ENCODE measurements at regions not wholly inside any gene's neighbourhood (a gene's known extent, or its start where the extent isn't known, plus 50 kb on each side); places are given as distances from the start of the nearest gene placed in this dataset.
"Not testable (repeated sequence)": the region's sequence is repeated elsewhere in the genome, so short reads cannot be mapped to it uniquely, and the experiment has no call there.

DNA sequence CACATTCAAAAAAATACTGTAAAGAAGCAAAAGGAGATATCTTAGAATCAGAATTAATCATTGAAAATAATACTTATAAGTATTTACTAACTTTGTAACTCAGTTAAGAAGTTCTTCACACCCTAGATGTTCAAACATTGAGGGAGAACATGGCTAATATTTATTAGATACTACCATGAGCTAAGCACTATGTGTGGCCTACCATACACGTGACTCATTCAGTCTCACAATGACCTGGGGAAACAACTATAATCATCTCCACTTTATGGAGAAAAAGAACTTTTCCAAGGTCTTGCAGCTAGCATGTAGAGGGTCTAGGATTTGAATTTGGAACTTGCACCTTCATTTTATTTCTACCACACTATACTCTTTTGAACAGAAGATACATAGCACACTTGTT, 361.9 kb upstream of the CFAP20DC start:
- peak; percentile 57 for DNase-seq (ENCODE audit: low read depth)

DNA sequence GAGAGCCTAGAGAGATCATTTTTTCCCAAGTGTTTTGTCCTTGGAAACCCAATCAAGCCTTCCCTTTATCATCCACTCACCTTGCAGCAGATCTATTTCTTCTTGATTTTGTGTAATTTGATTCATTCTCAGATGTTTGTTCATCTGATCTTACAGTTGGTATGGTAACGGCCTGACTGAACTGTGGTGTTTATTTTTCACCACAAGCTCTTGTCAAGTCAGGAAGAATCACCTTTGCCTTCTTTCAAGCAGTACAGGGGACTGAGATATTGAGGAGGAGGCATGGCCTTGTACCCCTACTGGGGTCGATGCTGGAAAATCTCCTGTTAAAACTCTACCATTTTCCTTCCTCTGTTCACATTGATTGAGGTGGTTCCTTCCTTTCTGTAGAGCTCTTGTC, 361.4 kb upstream of the CFAP20DC start:
- peak; percentile 55 for DNase-seq (ENCODE audit: low read depth)

DNA sequence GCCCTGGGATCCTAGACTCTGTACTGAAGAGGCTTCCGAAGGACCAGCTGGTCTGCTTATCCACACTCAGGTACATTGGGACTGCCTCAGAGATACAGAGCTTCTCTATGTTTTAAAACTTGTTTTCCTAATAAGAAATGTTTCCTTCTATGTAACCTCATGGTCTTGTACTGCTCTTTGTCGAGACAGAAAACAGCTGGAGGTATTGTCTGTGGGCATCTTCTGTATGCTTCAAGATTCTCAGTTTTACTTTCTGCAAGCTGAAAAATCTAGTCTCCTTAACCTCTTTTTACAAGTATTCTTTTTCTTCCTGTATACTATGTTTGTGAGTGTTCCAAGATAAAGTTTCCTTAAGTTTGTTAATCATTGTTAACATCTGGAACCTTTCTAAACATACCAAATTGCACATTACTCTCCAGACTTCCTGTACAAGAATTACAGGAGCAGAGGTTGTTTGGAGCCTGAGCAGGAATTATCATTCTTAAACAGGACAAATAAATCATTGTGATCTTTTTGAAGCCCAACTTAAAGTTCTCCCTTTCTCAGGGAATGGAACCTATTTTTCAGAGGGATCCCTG, 358.3 kb upstream of the CFAP20DC start:
- DNase-seq (ENCODE audit: low read depth): no peak

DNA sequence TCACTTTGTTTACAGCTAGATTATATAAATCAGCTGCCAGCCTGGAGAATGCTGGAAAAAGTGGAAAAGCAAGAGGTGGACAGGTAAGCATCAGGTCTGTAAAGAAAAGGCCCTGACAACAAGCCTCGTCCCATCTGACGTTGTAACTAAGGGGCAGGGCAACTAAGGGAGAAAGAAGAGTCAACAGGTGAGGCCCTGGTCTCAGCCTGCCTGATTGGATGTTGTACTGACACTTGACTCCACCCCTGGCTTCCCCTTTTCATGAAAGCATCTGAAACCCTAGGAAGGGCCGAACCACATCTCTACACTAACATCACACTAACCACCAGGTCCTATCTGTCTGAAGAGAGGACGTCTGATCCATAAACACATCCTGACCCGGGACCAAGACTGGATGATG, 357.6 kb upstream of the CFAP20DC start:
- DNase-seq (ENCODE audit: low read depth): no peak

DNA sequence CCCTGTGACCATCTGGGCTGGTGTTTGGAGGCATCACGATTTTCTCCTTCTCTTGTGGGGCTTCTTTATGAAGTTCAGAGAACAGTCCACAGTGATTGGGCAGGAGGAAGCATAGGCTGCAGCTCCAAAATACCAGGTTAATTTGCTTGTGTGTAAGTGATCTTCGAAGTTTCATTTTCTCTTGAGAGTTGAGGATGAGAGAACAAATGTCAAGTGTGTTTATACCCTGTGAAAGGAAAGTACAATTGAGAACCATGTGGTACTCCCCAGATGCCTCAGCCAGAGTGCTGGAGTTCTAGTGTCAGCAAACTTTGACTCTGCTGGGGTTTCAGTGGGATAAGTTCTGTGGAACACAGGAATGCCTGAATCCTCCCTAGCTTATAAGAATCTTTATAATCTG, 357.1 kb upstream of the CFAP20DC start:
- no peak for DNase-seq (ENCODE audit: low read depth)

DNA sequence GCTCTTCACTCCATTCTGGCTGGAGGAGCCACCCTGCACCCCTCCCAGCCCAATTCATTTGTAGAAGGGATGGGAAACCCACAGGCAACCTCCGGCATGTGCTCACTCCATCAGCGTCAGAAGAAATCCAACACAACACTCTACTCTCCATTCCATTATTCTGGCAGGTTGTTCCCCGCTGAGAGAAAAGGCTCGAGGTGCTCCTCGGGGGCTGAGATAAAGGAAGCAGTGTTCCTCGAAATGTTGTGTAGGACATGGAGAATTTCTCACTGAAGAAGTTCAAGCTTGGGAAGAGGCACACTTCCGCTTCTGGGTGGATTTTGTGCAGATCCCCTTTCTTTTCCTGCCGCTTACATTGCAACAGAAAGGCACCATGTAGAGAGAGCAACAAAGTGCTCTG, 355.0 kb upstream of the CFAP20DC start:
- no peak for DNase-seq (ENCODE audit: low read depth)

DNA sequence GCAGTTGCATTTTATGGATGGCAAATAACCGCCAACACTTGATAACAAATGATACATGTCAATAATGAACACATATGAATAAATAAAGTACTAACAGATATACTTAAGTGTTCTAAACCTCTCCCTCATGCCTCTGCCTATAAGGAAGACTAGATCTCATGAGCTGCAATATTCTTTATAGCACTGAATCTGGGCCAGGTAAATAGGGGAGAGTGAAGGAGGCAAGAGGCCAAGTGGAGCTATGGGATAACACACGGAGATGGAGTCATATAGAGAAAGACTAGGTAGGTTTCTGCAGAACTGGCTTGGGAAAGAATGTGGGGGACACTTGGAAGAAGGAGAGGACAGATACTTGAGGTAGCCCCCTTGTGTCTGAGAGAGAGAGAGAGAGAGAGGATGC, 354.2 kb upstream of the CFAP20DC start:
- DNase-seq (ENCODE audit: low read depth): no peak

DNA sequence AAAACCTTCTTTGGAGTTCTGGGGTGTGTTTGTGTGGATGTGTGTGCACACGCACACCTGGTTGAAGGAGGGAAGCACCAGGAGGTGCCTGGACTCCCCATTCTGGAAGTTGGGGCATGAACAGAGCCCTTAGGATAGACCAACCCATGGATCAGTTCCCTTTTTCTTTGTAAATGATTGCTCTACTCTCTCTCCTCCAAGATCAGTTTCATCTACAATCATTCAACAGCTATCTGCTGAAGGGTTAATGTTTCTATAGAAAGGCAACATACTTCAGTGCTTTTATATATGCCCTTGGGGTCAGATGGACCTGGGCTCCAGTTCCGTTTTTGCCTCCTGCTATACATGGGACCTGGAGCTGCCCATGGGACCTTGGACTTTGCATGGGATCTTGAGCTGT, 352.1 kb upstream of the CFAP20DC start:
- DNase-seq (ENCODE audit: low read depth): no peak

DNA sequence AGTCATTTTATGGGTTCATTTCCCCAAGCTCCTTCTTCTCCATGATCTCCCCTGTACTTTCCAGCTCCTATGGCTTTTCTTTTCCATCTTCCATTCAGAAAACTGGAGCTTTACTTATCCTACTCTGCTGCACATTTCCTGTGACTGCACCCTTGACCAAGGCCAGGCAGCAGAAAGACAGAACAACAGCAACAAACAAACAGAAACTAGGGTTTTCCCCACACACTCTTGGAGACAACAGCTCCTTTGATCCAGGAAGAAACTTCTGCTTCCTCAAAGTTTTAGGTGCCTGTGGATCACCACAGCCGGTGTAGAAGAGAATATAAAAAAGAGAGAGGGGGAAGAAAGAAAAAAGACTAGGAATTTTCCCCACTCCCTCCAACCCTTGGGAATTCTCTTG, 342.3 kb upstream of the CFAP20DC start:
- DNase-seq (ENCODE audit: low read depth): no peak

DNA sequence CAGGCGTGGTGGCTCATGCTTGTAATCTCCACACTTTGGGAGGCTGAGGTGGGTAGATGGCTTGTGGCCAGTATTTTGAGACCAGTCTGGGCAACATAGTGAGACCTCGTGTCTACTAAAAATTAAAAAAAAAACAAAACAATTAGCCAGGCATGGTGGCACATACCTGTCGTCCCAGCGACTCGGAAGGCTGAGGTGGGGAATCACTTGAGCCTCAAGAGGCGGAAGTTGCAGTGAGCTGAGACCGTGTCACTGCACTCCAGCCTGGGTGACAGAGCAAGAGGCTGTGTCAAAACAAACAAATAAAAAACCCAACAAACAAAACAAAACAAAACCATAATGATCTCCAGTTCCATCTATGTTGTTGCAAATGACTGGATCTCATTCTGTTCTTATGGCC, 341.3 kb upstream of the CFAP20DC start:
- no peak for DNase-seq (ENCODE audit: low read depth)

DNA sequence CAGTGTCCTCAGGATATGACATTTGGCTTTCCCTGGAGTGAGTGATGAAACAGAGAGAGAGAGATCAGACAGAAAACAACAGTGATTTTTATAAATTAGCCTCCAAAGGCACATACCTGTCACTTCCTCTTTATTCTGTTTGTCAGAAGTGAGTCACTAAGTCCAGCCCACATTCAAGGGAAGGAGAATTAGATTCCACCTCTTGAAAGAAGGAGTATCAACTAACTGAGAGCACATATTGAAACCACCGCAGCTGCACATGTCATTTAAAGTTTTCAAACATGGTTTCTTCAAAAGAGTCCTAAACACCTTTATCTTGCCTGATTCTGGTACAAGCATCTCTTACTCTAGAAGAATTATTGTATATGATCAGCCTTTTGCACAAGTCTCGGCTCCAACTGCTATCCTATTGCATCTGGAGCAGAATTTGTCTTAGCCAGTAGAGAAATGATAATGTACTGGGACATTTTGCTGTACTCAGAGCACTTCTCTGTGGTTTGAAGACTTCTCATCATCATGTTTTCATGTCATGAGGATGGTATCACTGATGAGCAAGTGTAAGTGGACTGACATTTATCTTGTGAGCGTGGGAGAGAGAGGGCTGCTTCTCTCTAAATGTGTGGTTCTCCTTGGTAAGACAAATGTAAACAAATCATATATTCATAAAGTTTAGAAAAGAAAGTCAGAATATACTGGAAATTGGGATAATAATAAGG, 338.9 kb upstream of the CFAP20DC start:
- peak; percentile 68 for DNase-seq (ENCODE audit: low read depth)

DNA sequence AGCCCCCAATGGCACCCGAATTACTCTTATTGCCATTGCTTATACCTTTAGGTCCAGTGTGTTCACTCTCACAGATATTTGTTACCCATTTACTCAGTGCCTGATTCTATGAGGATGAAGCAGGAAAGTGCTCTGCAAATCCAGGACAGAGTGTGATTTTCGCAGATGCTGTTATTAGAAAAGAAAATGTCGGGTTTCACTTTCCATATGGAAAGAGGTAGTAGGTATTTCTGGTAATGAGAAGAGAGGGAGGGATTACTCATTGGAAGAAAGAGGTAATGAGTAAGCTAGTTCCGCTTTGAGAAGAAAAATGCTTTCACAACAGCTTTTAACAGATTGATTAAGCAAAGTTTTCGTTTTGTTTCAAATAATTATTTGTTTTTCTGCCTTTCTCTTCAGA, 336.3 kb upstream of the CFAP20DC start:
- DNase-seq (ENCODE audit: low read depth): peak; percentile 50

DNA sequence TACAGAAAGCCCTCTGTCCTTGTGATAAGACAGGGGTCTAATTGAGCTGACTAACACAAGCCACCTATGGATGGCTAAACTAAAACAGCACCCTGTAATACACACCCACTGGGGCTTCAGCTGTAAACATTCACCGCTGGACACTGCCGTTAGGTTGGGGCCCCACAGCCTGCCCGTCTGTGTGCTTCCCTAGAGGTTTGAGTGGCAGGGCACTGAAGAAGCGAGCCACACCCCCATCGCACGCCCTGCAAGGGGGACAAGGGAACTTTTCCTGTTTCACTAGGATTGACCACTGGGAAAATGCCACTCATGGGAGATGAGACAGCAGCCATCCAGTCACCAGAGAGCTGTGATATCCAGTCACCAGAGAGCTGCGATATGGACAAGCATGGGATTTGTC, 335.7 kb upstream of the CFAP20DC start:
- peak; percentile 24 for DNase-seq (ENCODE audit: low read depth)

DNA sequence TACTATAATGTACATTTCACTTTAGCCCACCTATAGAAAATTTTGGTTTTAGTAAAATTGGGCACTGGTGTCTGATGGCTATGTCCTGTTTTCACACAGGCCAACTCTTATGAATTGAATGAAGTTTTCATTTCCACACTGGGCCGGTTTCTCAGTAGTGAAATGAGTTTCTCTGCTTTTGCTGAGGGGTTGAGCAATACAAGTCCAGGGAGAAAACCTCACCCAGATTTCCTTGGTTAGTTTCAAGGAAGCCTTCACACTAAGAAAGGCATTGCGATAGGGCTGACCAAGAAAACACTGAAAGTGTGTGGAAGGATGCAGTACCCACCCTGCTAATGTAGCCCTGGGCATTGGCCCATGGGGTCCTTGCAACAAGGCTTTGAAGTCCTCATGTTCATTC, 331.5 kb upstream of the CFAP20DC start:
- no peak for DNase-seq (ENCODE audit: low read depth)

DNA sequence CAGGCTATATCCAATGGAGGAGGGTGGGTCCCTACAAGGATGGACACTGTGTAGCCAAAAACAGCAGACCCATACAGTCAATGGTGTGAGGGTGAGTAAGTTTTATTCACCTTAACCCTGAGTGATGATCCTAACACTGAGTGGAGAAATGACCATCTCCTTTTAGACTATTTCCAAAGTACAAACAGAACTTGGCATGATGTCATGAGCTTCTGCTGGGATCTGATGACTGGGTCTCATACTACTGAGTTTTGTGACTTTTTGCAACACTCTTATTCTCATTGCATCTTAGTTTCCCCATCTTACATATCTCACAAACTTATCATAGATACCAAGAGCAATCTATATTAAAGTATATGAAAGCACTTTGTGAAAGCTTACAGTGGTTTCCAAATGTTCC, 330.3 kb upstream of the CFAP20DC start:
- DNase-seq (ENCODE audit: low read depth): no peak

DNA sequence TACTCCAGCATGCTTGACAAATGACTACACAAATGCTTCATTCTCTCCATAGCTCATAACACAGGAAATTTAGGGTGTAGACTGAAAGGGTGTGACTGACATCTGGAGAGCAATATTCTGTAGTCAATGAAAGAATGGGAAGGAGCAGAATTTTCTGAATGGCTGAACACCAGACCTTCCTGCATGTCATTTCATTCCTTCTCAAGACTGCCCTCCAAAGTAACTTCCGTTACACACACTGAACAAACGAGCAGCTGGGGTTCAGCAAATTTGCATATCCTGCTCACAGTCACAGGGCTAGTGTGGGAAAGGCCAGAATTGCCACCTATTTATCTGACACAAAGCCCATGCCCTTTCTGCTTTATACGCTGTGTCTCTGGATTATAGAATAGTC, 325.0 kb upstream of the CFAP20DC start:
- DNase-seq (ENCODE audit: low read depth): no peak

DNA sequence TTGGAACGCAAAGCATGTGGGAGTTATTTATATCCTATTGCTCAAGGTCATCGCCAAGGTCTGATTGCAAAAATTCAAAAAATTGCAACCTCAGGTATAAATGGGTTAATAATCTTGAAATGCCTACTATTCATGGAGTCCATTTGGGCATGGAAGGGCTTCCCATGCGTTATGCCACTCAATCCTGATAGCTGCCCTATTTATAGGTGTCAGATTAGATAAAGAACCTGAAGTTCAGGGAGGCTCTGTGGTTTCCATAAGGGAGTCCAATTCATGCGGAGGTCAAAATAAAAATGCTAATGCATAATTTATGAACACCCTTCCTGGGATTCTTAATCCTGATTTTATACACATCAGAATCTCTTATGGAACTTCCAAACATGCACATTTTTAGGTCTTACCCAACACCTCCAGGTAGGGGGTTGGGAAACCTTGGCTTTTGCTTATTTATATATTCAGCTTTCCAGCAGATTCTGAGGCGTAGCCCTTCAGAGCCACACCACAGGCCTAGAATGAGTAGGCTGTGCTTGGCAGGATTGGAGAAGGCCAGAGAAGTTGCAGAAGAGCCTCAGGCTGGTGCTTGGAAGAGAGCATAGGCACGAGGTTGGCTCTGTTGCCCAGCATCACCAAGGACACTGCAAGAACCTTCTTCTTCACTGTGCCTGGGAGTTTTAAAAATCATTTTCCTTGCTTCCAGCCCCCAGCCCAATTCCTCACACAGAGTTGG, 324.4 kb upstream of the CFAP20DC start:
- DNase-seq (ENCODE audit: low read depth): no peak

DNA sequence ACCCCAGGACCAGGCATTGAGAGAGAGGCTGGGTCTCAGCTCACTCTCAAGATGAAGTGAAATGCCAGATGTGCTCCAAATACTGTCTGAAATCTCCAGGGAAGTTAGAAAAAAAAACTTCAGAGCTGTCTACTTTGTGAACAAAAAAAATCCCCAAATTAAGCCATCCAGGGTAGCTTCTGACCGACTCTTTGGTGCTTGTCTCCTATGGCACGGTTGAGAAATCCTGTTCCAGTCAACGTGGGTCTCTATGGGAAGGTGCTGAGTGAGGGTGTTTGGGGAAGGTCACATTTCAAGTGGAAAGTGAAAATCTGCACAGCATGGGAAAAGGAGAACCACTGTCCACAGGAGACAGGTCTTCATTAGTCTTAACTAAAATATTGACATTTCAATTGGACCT, 322.5 kb upstream of the CFAP20DC start:
- no peak for DNase-seq (ENCODE audit: low read depth)

DNA sequence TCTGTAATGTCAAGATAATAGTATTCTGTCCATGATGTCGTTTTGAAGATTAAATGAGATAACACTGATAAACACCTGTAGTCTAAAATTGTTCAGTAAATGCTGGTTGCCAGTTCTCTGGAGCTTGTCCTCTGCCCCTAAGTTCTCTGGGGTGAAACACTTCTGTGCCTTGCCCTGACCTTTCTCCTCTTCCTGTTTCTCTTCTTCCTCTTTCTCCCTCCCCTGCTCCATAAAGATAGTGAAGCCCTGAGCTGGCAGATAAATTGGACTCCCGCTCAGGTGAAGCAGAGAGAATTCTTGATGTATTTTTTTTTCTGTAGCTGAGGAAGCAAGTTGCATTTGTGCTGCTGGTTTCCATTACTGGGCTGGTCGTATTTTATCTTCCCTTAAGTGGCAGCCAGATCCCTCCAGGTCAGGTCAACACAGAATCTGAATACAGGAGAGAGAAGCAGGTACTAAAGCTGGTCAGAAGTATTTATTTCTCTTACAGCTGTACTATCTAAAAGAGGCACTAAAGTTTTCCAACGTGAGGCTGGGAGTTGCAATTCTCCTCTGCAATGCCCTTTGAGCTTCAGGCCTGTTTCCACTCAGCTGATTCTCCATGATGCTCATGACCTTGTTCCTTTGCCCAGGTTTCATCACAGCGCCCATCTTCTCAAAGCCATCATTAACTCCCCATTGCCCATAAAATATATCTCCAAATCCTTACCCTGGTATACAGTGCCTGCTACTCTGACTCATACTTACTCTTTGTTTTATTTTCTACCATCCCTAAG, 319.3 kb upstream of the CFAP20DC start:
- DNase-seq (ENCODE audit: low read depth): no peak

DNA sequence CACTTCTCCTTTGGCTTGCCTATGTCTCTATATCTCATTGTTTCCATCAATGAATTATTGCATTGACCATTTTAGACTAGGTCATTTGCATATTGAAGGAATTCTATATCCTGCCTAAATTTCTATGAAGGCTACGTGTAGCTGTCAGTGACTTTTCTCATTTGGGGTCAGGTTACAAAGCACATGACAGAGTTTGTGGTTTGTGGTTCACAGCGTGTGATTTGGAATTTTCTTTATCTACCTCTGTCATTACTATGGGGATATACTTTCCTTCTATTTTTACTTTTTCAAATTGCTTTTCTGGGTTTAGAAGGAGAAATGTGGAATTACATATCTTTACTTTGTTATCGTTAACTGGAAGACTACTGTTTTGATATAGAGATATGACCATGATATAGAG, 317.3 kb upstream of the CFAP20DC start:
- peak; percentile 78 for DNase-seq (ENCODE audit: low read depth)

DNA sequence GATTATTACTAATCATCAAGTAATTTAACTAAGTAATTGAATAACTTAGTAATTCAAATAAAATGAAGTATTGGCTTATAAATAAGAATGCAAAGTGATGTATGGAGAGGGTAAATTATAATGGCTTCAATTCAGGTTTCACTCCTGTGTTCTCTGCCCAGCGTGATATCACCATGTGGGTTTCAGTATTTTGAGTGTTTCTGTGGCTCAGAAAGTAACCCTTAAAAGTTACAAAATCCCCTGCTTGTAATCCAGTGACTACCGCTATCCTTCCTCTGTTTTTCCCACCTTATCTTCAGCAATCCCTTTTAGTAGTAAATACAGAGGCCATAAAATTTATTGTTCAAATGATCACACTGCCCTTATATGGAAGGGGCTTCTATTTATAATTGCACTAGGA, 316.4 kb upstream of the CFAP20DC start:
- DNase-seq (ENCODE audit: low read depth): no peak

DNA sequence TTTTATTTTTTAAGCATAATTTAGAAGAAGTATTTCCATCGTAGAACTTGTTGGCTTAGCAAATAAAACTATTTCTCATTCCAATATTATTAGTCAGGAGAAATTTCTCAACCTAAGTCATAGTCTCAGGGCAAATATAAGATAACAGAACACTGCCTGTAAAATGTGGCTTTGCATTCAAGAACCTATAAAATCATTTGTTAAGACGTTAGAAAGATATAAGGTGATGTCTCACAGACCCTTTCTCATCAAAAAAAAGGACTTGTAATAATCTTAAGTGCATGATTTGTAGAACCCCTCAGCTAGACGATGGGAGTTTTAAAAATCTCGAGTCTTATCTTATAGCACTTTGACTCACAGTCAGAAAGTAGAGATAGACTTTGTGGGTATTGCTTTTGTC, 314.7 kb upstream of the CFAP20DC start:
- DNase-seq (ENCODE audit: low read depth): peak; percentile 49

DNA sequence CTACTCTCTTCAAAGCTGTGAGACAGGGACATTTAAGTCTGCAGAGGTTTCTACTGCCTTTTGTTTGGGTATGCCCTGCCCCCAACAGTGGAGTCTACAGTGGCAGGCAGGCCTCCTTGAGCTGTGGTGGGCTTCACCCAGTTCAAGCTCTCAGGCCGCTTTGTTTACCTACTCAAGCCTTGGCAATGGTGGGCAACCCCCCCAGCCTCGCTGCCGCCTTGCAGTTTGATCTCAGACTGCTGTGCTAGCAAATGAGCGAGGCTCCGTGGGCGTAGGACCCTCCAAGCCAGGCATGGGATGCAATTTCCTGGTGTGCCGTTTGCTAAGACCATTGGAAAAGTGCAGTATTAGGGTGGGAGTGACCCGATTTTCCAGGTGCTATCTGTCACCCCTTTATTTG, 310.5 kb upstream of the CFAP20DC start:
- DNase-seq (ENCODE audit: low read depth): not testable (repeated sequence)
